D721Med (cell line): ENCODE measurements at regions not wholly inside any gene's neighbourhood (a gene's known extent, or its start where the extent isn't known, plus 50 kb on each side); places are given as distances from the start of the nearest gene placed in this dataset.

Experiments used
- DNase-seq: peaks from one replicate; pipeline ENCODE4 v3.0.0; 2011; ENCODE audit warnings: low spot score; ENCODE audit not compliant: insufficient read length
- FAIRE-seq: peaks from 2 replicates; lab custom pipeline; 2011; peaks lifted over from hg19 to GRCh38; lab: Jason Lieb, UNC
- TF ChIP-seq, protein P1 (sequence below): IDR thresholded peaks from 2 replicates; pipeline ENCODE4 v1.5.1; 2012; ENCODE audit warnings: mild to moderate bottlenecking, control low read depth; ENCODE audit not compliant: insufficient read depth; ENCODE audit errors: missing control alignments

DNA sequence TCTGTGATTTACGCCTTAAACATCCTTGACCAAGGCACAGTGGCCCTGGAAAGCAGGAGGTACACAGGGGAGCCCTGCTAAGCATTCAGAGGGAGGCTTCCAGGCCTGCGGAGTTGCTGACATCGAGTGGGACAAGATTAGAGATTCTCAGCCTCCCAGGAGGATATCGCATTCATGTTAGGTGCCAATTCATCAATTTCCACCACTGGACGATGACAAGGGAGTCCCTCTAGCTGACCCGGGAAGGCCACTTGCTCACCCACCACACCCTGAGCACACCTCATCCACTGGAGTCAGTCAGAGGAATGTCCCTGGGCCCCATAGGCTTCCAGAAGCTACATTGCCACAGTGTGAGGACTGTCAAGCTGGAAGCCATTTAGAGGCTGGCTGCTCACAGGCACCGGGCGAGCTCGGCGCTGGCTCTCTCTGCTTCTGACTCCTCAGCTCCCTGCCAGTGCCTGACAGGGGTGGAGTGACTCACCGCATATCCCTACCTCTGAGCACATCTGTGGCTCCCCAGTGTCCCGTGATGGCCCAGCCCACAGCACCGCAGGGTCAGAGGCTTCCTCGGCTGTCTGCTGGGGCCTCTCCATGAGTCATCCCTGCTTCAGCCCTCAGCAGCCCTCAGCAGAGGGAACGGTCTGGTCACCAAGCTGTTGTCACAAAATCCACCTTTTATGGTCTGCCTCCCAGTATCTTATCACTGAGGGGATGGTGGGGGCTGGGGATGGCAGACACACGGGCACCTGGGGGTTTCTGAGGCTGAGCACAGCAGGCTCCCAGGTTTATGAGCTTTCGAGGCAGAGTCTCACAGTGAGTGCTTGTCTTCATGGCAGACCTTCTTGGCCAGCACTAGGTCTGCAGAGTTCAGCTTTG is 117.5 kb downstream of the ZNF608 start:
- no peak for DNase-seq
- FAIRE-seq, result no peak

DNA sequence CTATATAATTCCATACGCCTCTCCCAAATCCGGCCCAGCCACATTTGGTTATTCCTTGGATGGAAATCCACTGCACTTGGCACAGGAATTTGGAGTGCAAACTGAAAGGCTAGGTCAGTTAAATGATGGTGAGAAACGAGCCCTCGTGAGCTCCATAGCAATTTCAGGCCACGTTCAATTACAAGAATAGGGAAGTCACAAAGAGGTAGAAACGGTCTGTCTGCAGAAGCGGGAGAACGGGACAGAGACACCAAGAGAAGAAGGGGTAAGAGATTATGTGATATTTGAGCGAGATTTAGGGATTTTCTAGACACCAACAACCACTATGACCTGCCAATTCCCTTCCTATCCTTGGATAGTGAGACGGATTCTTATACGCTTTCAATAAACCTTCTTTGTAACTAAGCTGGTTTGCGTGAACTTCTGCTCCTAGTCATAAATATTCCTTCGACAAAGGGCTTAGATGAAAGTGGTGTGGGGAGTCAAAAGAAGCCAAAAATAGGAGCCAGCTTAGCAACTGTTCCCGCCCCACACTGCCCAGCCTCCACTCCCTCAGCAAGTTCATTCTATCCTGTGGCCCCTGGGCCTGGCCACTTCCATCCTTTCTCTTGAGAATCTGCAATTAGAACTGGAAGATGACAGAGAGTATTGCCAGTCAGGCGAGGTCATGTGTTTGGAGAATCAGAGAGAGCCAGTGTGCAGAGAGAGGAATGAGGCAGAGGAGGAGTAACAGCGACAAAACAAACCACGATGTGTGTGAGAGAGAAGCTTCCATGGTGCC is 118.4 kb downstream of the ZNF608 start:
- TF ChIP-seq, protein P1, sequence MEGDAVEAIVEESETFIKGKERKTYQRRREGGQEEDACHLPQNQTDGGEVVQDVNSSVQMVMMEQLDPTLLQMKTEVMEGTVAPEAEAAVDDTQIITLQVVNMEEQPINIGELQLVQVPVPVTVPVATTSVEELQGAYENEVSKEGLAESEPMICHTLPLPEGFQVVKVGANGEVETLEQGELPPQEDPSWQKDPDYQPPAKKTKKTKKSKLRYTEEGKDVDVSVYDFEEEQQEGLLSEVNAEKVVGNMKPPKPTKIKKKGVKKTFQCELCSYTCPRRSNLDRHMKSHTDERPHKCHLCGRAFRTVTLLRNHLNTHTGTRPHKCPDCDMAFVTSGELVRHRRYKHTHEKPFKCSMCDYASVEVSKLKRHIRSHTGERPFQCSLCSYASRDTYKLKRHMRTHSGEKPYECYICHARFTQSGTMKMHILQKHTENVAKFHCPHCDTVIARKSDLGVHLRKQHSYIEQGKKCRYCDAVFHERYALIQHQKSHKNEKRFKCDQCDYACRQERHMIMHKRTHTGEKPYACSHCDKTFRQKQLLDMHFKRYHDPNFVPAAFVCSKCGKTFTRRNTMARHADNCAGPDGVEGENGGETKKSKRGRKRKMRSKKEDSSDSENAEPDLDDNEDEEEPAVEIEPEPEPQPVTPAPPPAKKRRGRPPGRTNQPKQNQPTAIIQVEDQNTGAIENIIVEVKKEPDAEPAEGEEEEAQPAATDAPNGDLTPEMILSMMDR, result no peak
- no peak for FAIRE-seq
- DNase-seq, result no peak

More for the DNA sequence above, 117.5 kb downstream of the ZNF608 start:
- TF ChIP-seq, protein P1, result no peak

DNA sequence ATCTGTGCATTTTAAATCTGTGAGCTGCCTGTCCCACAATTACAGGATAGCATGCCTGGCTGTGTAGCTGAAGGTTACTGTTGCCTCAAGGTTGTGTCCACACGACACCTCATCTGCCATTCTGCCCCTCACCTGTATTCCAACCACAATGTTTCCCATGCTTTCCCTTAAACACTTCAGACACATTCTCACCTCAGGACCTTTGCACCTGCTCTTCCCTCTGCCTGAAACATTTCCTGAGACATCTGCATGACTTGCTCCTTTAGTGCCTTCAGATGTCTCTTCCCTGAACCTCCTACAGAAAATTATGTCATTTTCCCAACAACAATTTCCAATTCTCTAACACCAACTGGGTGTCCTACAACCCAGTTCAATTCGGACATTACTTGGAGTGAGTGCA is 120.4 kb downstream of the ZNF608 start:
- TF ChIP-seq, protein P1, result no peak
- FAIRE-seq (no peak), DNase-seq (no peak)

DNA sequence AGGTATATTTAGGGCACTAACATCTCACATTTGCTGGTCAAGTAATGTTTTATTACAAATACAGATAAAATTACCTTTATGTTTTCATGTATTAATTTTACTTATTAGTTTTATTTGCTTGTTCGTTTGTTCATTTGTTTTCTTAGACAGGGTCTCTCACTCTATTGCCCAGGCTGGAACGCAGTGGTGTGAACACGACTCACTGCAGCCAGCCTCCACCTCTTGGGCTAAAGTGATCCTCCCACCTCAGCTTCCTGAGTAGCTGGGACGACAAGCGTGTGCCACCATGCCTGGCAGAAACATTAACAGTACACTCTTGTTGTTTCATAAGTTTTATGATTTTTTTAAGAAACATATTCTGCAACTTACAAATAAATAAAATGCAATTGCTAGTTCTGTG is 123.2 kb downstream of the ZNF608 start:
- FAIRE-seq (no peak), DNase-seq (no peak)
- TF ChIP-seq, protein P1, result no peak

DNA sequence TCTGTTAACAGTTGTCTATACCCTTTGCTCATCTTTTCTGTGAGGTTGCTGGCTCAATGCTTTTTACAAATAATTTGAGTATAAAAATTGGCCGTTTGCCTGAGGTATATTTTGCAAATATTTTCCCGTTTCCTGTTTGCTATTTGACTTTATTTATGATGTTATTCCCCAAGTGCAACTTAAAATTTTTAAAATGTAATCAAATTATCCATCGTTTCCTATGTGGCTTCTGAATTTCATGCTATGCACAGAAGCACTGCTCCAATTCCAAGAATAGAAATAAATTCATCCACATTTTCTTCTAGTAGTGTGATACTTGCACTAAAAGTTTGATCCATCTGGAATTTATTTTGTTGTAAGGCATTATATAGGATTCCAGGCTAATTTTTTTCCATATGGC is 123.6 kb downstream of the ZNF608 start:
- FAIRE-seq (no peak), DNase-seq (no peak)
- TF ChIP-seq, protein P1, result no peak

DNA sequence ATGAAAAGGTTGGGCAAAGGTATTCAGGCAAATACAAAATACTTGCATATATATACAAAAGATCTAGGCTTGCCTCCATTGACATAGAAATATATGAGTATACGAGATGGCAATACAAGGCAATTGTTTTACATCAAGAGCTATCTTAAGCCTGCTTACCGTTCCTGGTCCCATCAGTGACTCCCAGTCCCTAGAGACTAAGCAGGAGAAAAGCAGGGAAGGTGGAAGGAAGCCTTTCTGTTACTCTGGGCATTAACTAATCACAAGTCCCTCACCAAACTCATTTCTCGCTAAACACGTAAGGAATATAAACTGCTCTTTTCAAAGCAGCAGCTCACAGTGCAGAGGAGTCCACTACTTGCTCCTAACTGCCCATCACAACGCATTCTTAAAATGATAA is 125.2 kb downstream of the ZNF608 start:
- DNase-seq (no peak), FAIRE-seq (no peak)
- TF ChIP-seq, protein P1, result no peak
